ENCODE measurements at regions not wholly inside any gene's neighbourhood (a gene's known extent, or its start where the extent isn't known, plus 50 kb on each side); places are given as distances from the start of the nearest gene placed in this dataset.
A peak's percentile ranks its signal among the peaks of the same experiment; 100 is the strongest.

GRCh38 chr13:108534728-108535127, 94.7 kb upstream of the MYO16 start:
- DNase-seq, result no peak

- no peak for DNase-seq
Measured at GRCh38 chr13:108549934-108550333, 79.5 kb upstream of the MYO16 start.

- DNase-seq, result no peak
Measured at GRCh38 chr13:108551674-108552073, 77.7 kb upstream of the MYO16 start.

GRCh38 chr13:108558489-108558888, 70.9 kb upstream of the MYO16 start:
- no peak for DNase-seq

- peak; percentile 37 for DNase-seq
Measured at GRCh38 chr13:108560093-108560492, 69.3 kb upstream of the MYO16 start.

- peak; percentile 55 for DNase-seq
Measured at GRCh38 chr13:108561149-108561548, 68.3 kb upstream of the MYO16 start.

- DNase-seq, result no peak
Measured at GRCh38 chr13:108566413-108567170, 62.8 kb upstream of the MYO16 start.

GRCh38 chr13:108572782-108573211, 56.6 kb upstream of the MYO16 start:
- no peak for DNase-seq

GRCh38 chr13:108573455-108573854, 56.0 kb upstream of the MYO16 start:
- no peak for DNase-seq

GRCh38 chr13:108574856-108575255, 54.6 kb upstream of the MYO16 start:
- no peak for DNase-seq

- no peak for DNase-seq
Measured at GRCh38 chr13:108575430-108575829, 54.0 kb upstream of the MYO16 start.

Measured in NCI-H774 (cell line).